Body of pancreas (tissue), 4 donors: ENCODE measurements at regions not wholly inside any gene's neighbourhood (a gene's known extent, or its start where the extent isn't known, plus 50 kb on each side); places are given as distances from the start of the nearest gene placed in this dataset.

ENCODE experiments used
- ATAC-seq: fragments of 150-250 bp; one replicate; pipeline ENCODE4 v1.9.1; 2016
- DNase-seq, 4 donors: peaks; one replicate each; pipeline ENCODE4 v3.0.0-alpha.2; 2019
- H3K27ac ChIP-seq, 4 donors: fragments of 200-600 bp; sonication (generic); 1 replicate in 3 of 4; 2 replicates in 1 of 4; pipeline versions ENCODE4 v1.5.1 to v1.6.1; 2016 to 2019; ENCODE audit warnings: mild to moderate bottlenecking in 1 of 4, mixed read lengths in 1 of 4, moderate library complexity in 1 of 4
- H3K27me3 ChIP-seq, 2 donors: fragments of 200-600 bp; sonication (generic); one replicate each; pipeline ENCODE4 v1.6.0; 2016; ENCODE audit warnings: mild to moderate bottlenecking in 1 of 2
- H3K36me3 ChIP-seq, 2 donors: fragments of 200-600 bp; sonication (generic); replicated peaks in 1 of 2; 2 replicates each; pipeline ENCODE4 v1.5.1; 2016; ENCODE audit warnings: low read depth in 2 of 2; ENCODE audit not compliant: insufficient read depth in 1 of 2
- H3K4me1 ChIP-seq: fragments of 200-600 bp; sonication (generic); one replicate; pipeline ENCODE4 v1.6.0; 2016
- H3K4me3 ChIP-seq, 2 donors: fragments of 200-600 bp; sonication (generic); 1 replicate in 1 of 2; 2 replicates in 1 of 2; pipeline ENCODE4 v1.5.1; 2016 to 2019
- H3K9me3 ChIP-seq, 3 donors: fragments of 200-600 bp; sonication (generic); 1 replicate in 2 of 3; 2 replicates in 1 of 3; pipeline ENCODE4 v1.5.1; 2016
- CTCF ChIP-seq, 7 experiments: fragments of 450-650 bp in 4 of 7; fragments of 200-600 bp in 3 of 7; sonication (generic) in 3 of 7; IDR thresholded peaks; one replicate each; pipeline ENCODE4 v1.5.1; 2016 to 2019; ENCODE audit warnings: antibody characterized with exemption in 7 of 7
- POLR2A ChIP-seq, 3 donors: fragments of 450-650 bp; IDR thresholded peaks; one replicate each; pipeline ENCODE4 v1.6.1; 2016; ENCODE audit warnings: antibody characterized with exemption in 3 of 3, mild to moderate bottlenecking in 2 of 3
- WGBS, 2 donors: methylation state at CpG; one replicate each; pipeline ENCODE4 v1.1.5; 2017; 5-methylcytosine and 5-hydroxymethylcytosine counted together
- intact Hi-C: fragments of 100-400 bp; cut with DNase I; formaldehyde crosslinking; loops from one replicate; pipeline ENCODE4 v1.15.1; 2023

GRCh38 chr10:105586451-105587098, 945.5 kb downstream of the SORCS3 start:
- Histone ChIP-seq H3K4me3 (no peak overlapping the region), H3K9me3 (no peaks in the 10 kb centered on the region), H3K4me1 (no peaks in the 10 kb centered on the region), H3K27me3 (no peaks in the 10 kb centered on the region), H3K27ac (no peak overlapping the region), H3K36me3 (no peaks in the 10 kb centered on the region)
- intact Hi-C loops, result no loop called here
- DNase-seq (no peak), ATAC-seq (no peak)
- TF ChIP-seq POLR2A (IDR thresholded peaks at IDR 0.05), result no peak
- WGBS, 2 donors, result 85 to 86% methylated on average over 4 of the region's 4 CpGs

GRCh38 chr10:105585753-105586152, 944.7 kb downstream of the SORCS3 start:
- TF ChIP-seq POLR2A (IDR thresholded peaks at IDR 0.05) (no peak), CTCF (IDR thresholded peaks at IDR 0.05) (no peak)
- intact Hi-C loops, result no loop called here
- H3K27ac ChIP-seq, result no peak overlapping the region
- H3K9me3 ChIP-seq, result no peaks in the 10 kb centered on the region
- ATAC-seq (no peak), DNase-seq (no peak)
- no peaks in the 10 kb centered on the region for H3K27me3 ChIP-seq
- H3K36me3 ChIP-seq, result no peaks in the 10 kb centered on the region
- no peak overlapping the region for H3K4me3 ChIP-seq
- WGBS, 2 donors, result 56 to 64% methylated on average over 5 of the region's 5 CpGs
- H3K4me1 ChIP-seq, result no peaks in the 10 kb centered on the region

GRCh38 chr10:105585171-105585570, 944.1 kb downstream of the SORCS3 start:
- Histone ChIP-seq H3K27me3 (no peaks in the 10 kb centered on the region), H3K36me3 (no peaks in the 10 kb centered on the region), H3K4me1 (no peaks in the 10 kb centered on the region), H3K4me3 (no peak overlapping the region), H3K27ac (no peak overlapping the region), H3K9me3 (no peaks in the 10 kb centered on the region)
- no peak for DNase-seq
- ATAC-seq, result no peak
- intact Hi-C loops, result no loop called here
- no peak for TF ChIP-seq POLR2A (IDR thresholded peaks at IDR 0.05)
- TF ChIP-seq CTCF (IDR thresholded peaks at IDR 0.05), result no peak

DNA sequence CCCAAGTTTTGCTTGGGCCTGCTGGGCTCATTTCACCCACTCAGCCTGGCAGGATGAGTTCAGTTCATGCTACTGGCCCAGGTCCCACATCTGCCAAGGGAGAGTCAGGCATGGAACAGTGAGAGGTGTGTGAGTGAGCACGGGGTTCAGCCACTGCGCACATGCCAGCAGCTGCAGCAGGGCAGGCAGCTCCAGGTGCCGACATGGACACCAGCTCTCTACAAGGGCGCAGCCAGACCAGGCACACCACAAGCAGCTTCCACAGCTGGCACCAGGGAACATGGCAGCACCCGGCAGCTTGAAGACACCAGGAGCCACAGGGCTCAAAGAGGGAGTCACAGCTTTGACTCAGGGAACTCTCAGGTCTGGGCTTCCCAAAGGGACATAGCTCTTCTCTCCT, 938.0 kb downstream of the SORCS3 start:
- TF ChIP-seq POLR2A (IDR thresholded peaks at IDR 0.05), result no peak
- TF ChIP-seq CTCF (IDR thresholded peaks at IDR 0.05), result no peak
- no peaks in the 10 kb centered on the region for H3K36me3 ChIP-seq
- no peaks in the 10 kb centered on the region for H3K4me1 ChIP-seq
- no peak overlapping the region for H3K27ac ChIP-seq
- H3K27me3 ChIP-seq, result no peaks in the 10 kb centered on the region
- no peak for ATAC-seq
- H3K9me3 ChIP-seq, result no peaks in the 10 kb centered on the region
- intact Hi-C loops, result no loop called here
- H3K4me3 ChIP-seq, result no peak overlapping the region
- WGBS, 2 donors, result 90% methylated on average over 5 of the region's 5 CpGs; no CpG with 5 or more reads in 1 of the 2 donors
- peak in 1 of 4 donors; percentile 4 for DNase-seq

DNA sequence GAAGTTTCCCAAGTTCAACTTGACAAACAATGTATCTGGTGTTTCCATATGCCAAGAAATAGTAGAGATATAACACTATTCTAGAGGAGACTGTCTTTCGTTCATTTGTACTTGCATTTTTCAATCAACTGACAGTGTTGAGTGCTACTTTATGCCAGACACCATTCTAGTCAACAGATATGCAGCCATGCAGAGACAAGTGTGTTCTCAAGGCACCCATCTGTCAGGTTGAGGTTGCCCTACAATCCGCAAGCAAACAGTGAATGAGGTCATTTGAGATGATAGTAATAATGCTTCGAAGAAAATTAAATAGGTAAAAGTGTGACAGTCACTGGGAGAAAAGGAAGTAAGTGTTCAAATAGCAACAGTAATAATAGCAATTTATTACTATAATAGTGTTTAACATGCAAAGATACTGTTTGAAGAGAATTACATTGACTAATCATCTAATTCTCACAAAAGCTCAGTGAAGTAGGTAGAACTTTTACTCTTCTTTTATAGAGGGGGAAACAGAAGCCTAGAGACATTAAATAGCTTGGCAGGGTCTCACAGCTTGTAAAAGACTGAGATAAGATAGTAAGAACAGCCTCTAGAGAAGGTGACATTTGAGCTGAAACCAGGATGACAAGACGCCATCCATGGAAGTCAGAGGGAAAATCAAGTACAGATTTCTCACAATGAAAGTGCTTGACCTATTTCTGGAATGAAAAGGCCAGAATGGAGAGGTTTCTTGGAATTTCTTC, 936.9 kb downstream of the SORCS3 start:
- H3K36me3 ChIP-seq, result no peaks in the 10 kb centered on the region
- H3K27me3 ChIP-seq, result no peaks in the 10 kb centered on the region
- H3K4me1 ChIP-seq, result no peaks in the 10 kb centered on the region
- H3K27ac ChIP-seq, result no peak overlapping the region
- no peak overlapping the region for H3K4me3 ChIP-seq
- no peak for ATAC-seq
- H3K9me3 ChIP-seq, result no peaks in the 10 kb centered on the region
- WGBS, 2 donors, result 83 to 84% methylated on average over 4 of the region's 4 CpGs
- intact Hi-C loops, result no loop called here
- DNase-seq, result no peak
- no peak for TF ChIP-seq CTCF (IDR thresholded peaks at IDR 0.05)
- TF ChIP-seq POLR2A (IDR thresholded peaks at IDR 0.05), result no peak
